A549 (cell line): ENCODE measurements at regions not wholly inside any gene's neighbourhood (a gene's known extent, or its start where the extent isn't known, plus 50 kb on each side); places are given as distances from the start of the nearest gene placed in this dataset.

Source experiments
- ATAC-seq, 2 experiments: fragments of 200-7000 bp in 1 of 2; fragments of >200 bp in 1 of 2; cut with Nextera tagmentation in 1 of 2; cut with Tn5 transposase in 1 of 2; 3 replicates each; pipeline versions ENCODE4 v1.8.0 to v1.9.1; 2018 to 2020; ENCODE audit warnings: mild to moderate bottlenecking in 1 of 2, moderate library complexity in 1 of 2
- CTCF ChIA-PET: fragments of 300-600 bp; sonication (Branson Sonifier 250); formaldehyde crosslinking; extraction: SDS; loops from one replicate; lab custom pipeline; 2021; ENCODE audit warnings: antibody characterized with exemption, inconsistent platforms; lab: Yijun Ruan, JAX
- POLR2A ChIA-PET: fragments of 350-600 bp; formaldehyde crosslinking; extraction: SDS; loops from one replicate; lab custom pipeline; 2021; ENCODE audit warnings: antibody characterized with exemption, inconsistent platforms; lab: Yijun Ruan, JAX
- DNase-seq, 2 experiments: peaks; one replicate each; pipeline versions ENCODE4 v3.0.0 to v3.0.0-alpha.2; 2011 to 2016; ENCODE audit warnings: low read depth in 1 of 2, low spot score in 1 of 2
- FAIRE-seq: peaks from 2 replicates; lab custom pipeline; 2011; peaks lifted over from hg19 to GRCh38; lab: Jason Lieb, UNC
- H3K27ac ChIP-seq, 2 experiments: fragments of >200 bp; sonication (Bioruptor Twin); formaldehyde crosslinking; 3 replicates each; pipeline ENCODE4 v1.5.1; 2016 to 2017
- H3K4me1 ChIP-seq: fragments of >200 bp; sonication (Bioruptor Twin); formaldehyde crosslinking; 3 replicates; pipeline ENCODE4 v1.6.1; 2016
- H3K4me2 ChIP-seq: fragments of >200 bp; sonication (Bioruptor Twin); formaldehyde crosslinking; 3 replicates; pipeline ENCODE4 v1.6.1; 2016
- H3K4me3 ChIP-seq: fragments of >200 bp; sonication (Bioruptor Twin); formaldehyde crosslinking; 3 replicates; pipeline ENCODE4 v1.5.1; 2016
- H3K9me3 ChIP-seq: fragments of >200 bp; sonication (Bioruptor Twin); formaldehyde crosslinking; 3 replicates; pipeline ENCODE4 v1.6.1; 2016
- CHD2 ChIP-seq: fragments of 150-350 bp; IDR thresholded peaks from 2 replicates; pipeline ENCODE4 v1.6.1; 2014; ENCODE audit warnings: low read length; ENCODE audit not compliant: partially characterized antibody
- FOSL2 ChIP-seq, 2 experiments: fragments of 450-650 bp in 1 of 2; fragments of >200 bp in 1 of 2; sonication (Bioruptor Twin) in 1 of 2; formaldehyde crosslinking; IDR thresholded peaks; 2 replicates each; pipeline versions ENCODE4 v1.5.0 to v1.6.1; 2016 to 2020; ENCODE audit warnings: mild to moderate bottlenecking in 1 of 2, moderate library complexity in 1 of 2
- GATA3 ChIP-seq: IDR thresholded peaks from 2 replicates; pipeline ENCODE4 v1.6.1; 2012; ENCODE audit warnings: borderline replicate concordance
- HDAC2 ChIP-seq: fragments of 200-600 bp; sonication (generic); IDR thresholded peaks from 2 replicates; pipeline ENCODE4 v1.6.1; 2016
- HOXB5 ChIP-seq: fragments of 250-450 bp; sonication (Bioruptor Pico); IDR thresholded peaks from 2 replicates; pipeline ENCODE4 v1.5.0; 2020; ENCODE audit warnings: mild to moderate bottlenecking, moderate library complexity
- JUN ChIP-seq, 2 experiments: fragments of >200 bp; sonication (Bioruptor Twin); formaldehyde crosslinking; IDR thresholded peaks; 2 replicates in 1 of 2; 3 replicates in 1 of 2; pipeline ENCODE4 v1.6.1; 2016 to 2017
- KDM5A ChIP-seq: fragments of 200-600 bp; sonication (generic); IDR thresholded peaks from 2 replicates; pipeline ENCODE4 v1.6.1; 2016; ENCODE audit warnings: antibody characterized with exemption, mild to moderate bottlenecking
- MYC ChIP-seq: IDR thresholded peaks from 2 replicates; pipeline ENCODE4 v1.6.1; 2012; ENCODE audit warnings: mild to moderate bottlenecking, inconsistent platforms, low read length, improper control_type of control experiment, borderline replicate concordance
- NPAS2 ChIP-seq: fragments of 250-450 bp; sonication (Bioruptor Pico); IDR thresholded peaks from 2 replicates; pipeline ENCODE4 v1.8.0; 2022; ENCODE audit warnings: mild to moderate bottlenecking, moderate library complexity, borderline replicate concordance
- POLR2A ChIP-seq: IDR thresholded peaks from 2 replicates; pipeline ENCODE4 v1.6.1; 2012; ENCODE audit warnings: mild to moderate bottlenecking, low read length
- RFX5 ChIP-seq: fragments of 450-650 bp; IDR thresholded peaks from 2 replicates; pipeline ENCODE4 v1.7.1; 2014; ENCODE audit warnings: antibody characterized with exemption, mild to moderate bottlenecking, moderate library complexity
- SMC3 ChIP-seq: fragments of >200 bp; sonication (Bioruptor Twin); formaldehyde crosslinking; IDR thresholded peaks from 3 replicates; pipeline ENCODE4 v1.6.1; 2018; ENCODE audit warnings: inconsistent platforms
- ZFP36 ChIP-seq: fragments of 450-650 bp; IDR thresholded peaks from 2 replicates; pipeline ENCODE4 v1.6.1; 2014; ENCODE audit warnings: borderline replicate concordance; ENCODE audit not compliant: partially characterized antibody
- WGBS: methylation state at CpG from one replicate; pipeline ENCODE4 v1.1.6; 2017; ENCODE audit errors: missing lambda C conversion rate; 5-methylcytosine and 5-hydroxymethylcytosine counted together
- TF ChIP-seq, protein P1 (sequence below): fragments of >200 bp; sonication (Bioruptor Twin); formaldehyde crosslinking; IDR thresholded peaks from 3 replicates; pipeline ENCODE4 v1.5.1; 2016
- TF ChIP-seq, protein P2 (sequence below): fragments of 200-600 bp; sonication (generic); IDR thresholded peaks from 2 replicates; pipeline ENCODE4 v1.6.1; 2016; ENCODE audit warnings: antibody characterized with exemption, mild to moderate bottlenecking, moderate library complexity
- TF ChIP-seq, protein P3 (sequence below): IDR thresholded peaks from 2 replicates; pipeline ENCODE4 v1.6.1; 2012; ENCODE audit warnings: low read depth, borderline replicate concordance
- TF ChIP-seq, protein P4 (sequence below): fragments of 250-450 bp; sonication (Bioruptor Pico); IDR thresholded peaks from 2 replicates; pipeline ENCODE4 v1.5.0; 2020; ENCODE audit warnings: low read depth, mild to moderate bottlenecking, moderate library complexity
- TF ChIP-seq, protein P5 (sequence below): fragments of 250-450 bp; sonication (Bioruptor Pico); IDR thresholded peaks from 2 replicates; pipeline ENCODE4 v1.5.0; 2021; ENCODE audit warnings: mild to moderate bottlenecking, moderate library complexity, borderline replicate concordance

DNA sequence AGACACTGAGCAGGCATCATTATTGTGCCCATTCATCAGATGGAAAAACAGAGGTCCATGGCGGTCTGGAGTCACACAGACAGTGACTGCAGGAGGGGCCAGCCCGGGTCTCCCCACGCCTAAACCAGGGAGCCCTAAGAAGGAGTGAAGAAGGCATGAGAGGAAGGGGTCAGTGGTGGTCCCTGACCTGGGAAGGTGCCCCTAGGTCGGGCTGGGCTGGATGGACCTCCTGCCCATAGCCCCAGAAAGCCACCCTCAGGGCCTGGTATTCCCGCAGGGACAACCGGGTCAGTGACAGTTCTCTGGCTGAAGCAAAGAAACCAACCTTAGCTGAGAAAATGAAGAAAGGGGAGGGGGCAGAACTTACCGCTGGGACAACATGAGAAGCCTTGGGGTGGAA is 163.4 kb upstream of the C1orf174 start:
- H3K4me3 ChIP-seq = no peak overlapping the region
- no peak; a peak in 1 of 6 replicates for ATAC-seq
- ChIA-PET POLR2A (no interaction called here), CTCF (no interaction called here)
- 11% methylated on average over 5 of the region's 7 CpGs for WGBS
- H3K4me2 ChIP-seq = no peak overlapping the region
- no peaks in the 10 kb centered on the region for H3K9me3 ChIP-seq
- no peaks in the 10 kb centered on the region for H3K4me1 ChIP-seq
- DNase-seq = no peak
- FAIRE-seq = no peak
- TF ChIP-seq KDM5A (no peak), CHD2 (no peak), RFX5 (no peak)
- no peak overlapping the region for H3K27ac ChIP-seq

DNA sequence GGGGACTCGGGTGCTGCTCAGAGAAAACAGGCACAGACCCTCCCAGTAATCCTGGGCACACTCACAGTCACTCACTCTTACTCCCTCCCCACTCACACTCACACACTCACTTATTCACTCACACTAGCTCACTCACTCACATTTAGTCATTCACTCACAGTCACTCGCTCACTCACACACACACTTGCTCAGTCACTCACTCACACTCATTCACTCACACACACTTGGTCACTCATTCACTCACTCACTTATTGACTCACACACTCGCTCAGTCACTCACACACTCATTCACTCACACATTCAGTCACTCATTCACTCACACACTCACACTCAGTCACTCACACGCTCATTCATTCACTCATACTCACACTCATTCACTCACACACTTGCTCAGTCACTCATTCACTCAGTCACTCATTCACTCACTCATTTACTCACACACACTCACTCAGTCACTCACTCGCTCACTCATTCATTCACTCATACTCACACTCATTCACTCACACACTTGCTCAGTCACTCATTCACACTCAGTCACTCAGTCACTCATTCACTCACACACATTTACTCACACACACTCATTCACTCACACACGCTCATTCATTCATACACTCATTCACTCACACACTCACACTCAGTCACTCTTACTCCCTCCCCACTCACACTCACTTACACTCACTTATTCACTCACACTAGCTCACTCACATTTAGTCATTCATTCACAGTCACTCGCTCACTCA is 164.2 kb upstream of the C1orf174 start:
- no peak overlapping the region for H3K27ac ChIP-seq
- ATAC-seq = no peak
- POLR2A ChIA-PET = no interaction called here
- no peaks in the 10 kb centered on the region for H3K9me3 ChIP-seq
- no peak overlapping the region for H3K4me2 ChIP-seq
- no peak for FAIRE-seq
- no peak for DNase-seq
- H3K4me3 ChIP-seq = no peak overlapping the region
- TF ChIP-seq, protein P1, sequence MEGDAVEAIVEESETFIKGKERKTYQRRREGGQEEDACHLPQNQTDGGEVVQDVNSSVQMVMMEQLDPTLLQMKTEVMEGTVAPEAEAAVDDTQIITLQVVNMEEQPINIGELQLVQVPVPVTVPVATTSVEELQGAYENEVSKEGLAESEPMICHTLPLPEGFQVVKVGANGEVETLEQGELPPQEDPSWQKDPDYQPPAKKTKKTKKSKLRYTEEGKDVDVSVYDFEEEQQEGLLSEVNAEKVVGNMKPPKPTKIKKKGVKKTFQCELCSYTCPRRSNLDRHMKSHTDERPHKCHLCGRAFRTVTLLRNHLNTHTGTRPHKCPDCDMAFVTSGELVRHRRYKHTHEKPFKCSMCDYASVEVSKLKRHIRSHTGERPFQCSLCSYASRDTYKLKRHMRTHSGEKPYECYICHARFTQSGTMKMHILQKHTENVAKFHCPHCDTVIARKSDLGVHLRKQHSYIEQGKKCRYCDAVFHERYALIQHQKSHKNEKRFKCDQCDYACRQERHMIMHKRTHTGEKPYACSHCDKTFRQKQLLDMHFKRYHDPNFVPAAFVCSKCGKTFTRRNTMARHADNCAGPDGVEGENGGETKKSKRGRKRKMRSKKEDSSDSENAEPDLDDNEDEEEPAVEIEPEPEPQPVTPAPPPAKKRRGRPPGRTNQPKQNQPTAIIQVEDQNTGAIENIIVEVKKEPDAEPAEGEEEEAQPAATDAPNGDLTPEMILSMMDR = no peak
- TF ChIP-seq, protein P2, sequence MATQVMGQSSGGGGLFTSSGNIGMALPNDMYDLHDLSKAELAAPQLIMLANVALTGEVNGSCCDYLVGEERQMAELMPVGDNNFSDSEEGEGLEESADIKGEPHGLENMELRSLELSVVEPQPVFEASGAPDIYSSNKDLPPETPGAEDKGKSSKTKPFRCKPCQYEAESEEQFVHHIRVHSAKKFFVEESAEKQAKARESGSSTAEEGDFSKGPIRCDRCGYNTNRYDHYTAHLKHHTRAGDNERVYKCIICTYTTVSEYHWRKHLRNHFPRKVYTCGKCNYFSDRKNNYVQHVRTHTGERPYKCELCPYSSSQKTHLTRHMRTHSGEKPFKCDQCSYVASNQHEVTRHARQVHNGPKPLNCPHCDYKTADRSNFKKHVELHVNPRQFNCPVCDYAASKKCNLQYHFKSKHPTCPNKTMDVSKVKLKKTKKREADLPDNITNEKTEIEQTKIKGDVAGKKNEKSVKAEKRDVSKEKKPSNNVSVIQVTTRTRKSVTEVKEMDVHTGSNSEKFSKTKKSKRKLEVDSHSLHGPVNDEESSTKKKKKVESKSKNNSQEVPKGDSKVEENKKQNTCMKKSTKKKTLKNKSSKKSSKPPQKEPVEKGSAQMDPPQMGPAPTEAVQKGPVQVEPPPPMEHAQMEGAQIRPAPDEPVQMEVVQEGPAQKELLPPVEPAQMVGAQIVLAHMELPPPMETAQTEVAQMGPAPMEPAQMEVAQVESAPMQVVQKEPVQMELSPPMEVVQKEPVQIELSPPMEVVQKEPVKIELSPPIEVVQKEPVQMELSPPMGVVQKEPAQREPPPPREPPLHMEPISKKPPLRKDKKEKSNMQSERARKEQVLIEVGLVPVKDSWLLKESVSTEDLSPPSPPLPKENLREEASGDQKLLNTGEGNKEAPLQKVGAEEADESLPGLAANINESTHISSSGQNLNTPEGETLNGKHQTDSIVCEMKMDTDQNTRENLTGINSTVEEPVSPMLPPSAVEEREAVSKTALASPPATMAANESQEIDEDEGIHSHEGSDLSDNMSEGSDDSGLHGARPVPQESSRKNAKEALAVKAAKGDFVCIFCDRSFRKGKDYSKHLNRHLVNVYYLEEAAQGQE = no peak
- TF ChIP-seq, protein P3, sequence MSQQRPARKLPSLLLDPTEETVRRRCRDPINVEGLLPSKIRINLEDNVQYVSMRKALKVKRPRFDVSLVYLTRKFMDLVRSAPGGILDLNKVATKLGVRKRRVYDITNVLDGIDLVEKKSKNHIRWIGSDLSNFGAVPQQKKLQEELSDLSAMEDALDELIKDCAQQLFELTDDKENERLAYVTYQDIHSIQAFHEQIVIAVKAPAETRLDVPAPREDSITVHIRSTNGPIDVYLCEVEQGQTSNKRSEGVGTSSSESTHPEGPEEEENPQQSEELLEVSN = no peak
- TF ChIP-seq NPAS2 (CRISPR knock-in tag) = no peak
- no peak for TF ChIP-seq SMC3
- TF ChIP-seq, all 56 proteins: peak for 0
- CTCF ChIA-PET = no interaction called here
- WGBS = 20% methylated on average over 7 of the region's 7 CpGs
- H3K4me1 ChIP-seq = no peaks in the 10 kb centered on the region

DNA sequence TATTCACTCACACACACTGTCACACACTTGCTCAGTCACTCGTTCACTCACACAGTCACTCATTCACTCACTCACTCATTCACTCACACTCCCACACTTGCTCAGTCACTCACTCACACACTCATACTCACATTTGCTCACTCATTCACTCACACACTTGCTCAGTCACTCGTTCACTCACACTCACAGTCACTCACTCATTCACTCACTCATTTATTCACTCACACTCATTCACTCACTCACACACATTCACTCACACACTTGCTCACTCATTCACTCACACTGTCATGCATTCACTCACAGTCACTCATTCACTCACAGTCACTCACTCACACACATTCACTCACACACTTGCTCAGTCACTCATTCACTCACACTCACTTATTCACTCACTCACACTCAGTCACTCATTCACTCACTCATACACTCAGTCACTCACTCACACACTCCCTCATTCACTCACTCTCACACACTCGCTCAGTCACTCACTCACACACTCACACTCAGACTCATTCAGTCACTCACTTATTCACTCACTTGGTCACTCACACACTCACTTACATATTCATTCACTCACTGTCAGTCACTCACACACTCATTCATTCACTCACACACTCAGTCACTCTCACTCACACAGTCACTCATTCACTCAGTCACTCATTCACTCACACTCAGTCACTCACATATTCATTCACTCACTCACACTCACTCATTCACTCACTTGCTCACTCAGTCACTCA is 167.0 kb upstream of the C1orf174 start:
- no peak overlapping the region for H3K4me2 ChIP-seq
- no peaks in the 10 kb centered on the region for H3K4me1 ChIP-seq
- CTCF ChIA-PET = no interaction called here
- ATAC-seq (no peak), FAIRE-seq (no peak)
- no peak overlapping the region for H3K4me3 ChIP-seq
- H3K27ac ChIP-seq = no peak overlapping the region
- H3K9me3 ChIP-seq = no peaks in the 10 kb centered on the region
- TF ChIP-seq MYC = no peak
- TF ChIP-seq, all 56 proteins: peak for 0
- WGBS = 0% methylated on average over 2 of the region's 3 CpGs
- DNase-seq = no peak
- POLR2A ChIA-PET = no interaction called here

DNA sequence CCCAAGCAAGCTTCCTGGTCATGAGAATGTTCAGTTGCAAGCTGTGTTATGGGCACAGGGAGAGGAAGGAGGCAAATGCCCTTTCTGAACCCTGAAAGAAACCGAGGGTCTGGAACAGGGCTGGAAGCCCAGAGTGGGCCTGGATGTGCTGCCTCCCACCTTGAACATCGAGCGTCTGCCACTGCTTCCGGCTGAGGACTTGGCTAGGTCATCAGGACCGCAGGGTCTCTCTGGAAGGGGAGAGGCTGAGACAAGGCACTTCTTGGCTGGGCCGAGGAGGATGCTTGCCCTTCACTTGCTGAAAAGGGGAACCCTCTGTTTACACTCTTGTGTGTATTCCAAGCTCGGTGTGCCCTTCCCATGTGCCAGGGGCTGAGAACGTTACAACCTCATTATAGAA is 168.0 kb upstream of the C1orf174 start:
- CTCF ChIA-PET = no interaction called here
- no peak for FAIRE-seq
- no peak for TF ChIP-seq ZFP36
- no peak for TF ChIP-seq JUN (IDR thresholded peaks at IDR 0.05)
- TF ChIP-seq MYC = no peak
- TF ChIP-seq, protein P4, sequence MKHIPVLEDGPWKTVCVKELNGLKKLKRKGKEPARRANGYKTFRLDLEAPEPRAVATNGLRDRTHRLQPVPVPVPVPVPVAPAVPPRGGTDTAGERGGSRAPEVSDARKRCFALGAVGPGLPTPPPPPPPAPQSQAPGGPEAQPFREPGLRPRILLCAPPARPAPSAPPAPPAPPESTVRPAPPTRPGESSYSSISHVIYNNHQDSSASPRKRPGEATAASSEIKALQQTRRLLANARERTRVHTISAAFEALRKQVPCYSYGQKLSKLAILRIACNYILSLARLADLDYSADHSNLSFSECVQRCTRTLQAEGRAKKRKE (CRISPR knock-in tag) = no peak
- TF ChIP-seq, protein P5, sequence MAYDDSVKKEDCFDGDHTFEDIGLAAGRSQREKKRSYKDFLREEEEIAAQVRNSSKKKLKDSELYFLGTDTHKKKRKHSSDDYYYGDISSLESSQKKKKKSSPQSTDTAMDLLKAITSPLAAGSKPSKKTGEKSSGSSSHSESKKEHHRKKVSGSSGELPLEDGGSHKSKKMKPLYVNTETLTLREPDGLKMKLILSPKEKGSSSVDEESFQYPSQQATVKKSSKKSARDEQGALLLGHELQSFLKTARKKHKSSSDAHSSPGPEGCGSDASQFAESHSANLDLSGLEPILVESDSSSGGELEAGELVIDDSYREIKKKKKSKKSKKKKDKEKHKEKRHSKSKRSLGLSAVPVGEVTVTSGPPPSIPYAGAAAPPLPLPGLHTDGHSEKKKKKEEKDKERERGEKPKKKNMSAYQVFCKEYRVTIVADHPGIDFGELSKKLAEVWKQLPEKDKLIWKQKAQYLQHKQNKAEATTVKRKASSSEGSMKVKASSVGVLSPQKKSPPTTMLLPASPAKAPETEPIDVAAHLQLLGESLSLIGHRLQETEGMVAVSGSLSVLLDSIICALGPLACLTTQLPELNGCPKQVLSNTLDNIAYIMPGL (CRISPR knock-in tag) = no peak
- TF ChIP-seq HOXB5 (CRISPR knock-in tag) = no peak
- TF ChIP-seq POLR2A = no peak
- TF ChIP-seq GATA3 = no peak
- no peak for TF ChIP-seq SMC3
- no peak for TF ChIP-seq KDM5A
- TF ChIP-seq FOSL2 (IDR thresholded peaks at IDR 0.05) = no peak
- no peak for TF ChIP-seq FOSL2 (CRISPR knock-in tag; IDR thresholded peaks at IDR 0.05)
- no peak for TF ChIP-seq HDAC2

More for the DNA sequence above, 168.0 kb upstream of the C1orf174 start:
- Histone ChIP-seq H3K4me1 (no peaks in the 10 kb centered on the region), H3K4me2 (no peak overlapping the region), H3K4me3 (no peak overlapping the region), H3K27ac (no peak overlapping the region), H3K9me3 (no peaks in the 10 kb centered on the region)
- POLR2A ChIA-PET = no interaction called here
- ATAC-seq = no peak
- 13% methylated on average over 4 of the region's 8 CpGs for WGBS
- DNase-seq = no peak
